ENCODE measurements at regions not wholly inside any gene's neighbourhood (a gene's known extent, or its start where the extent isn't known, plus 50 kb on each side); places are given as distances from the start of the nearest gene placed in this dataset.
"Not testable (repeated sequence)": the region's sequence is repeated elsewhere in the genome, so short reads cannot be mapped to it uniquely, and the experiment has no call there.

GRCh38 chr5:20797216-20797615 is 809.2 kb upstream of the CDH18 start:
- not testable (repeated sequence) for TF ChIP-seq CTCF, POLR2A, POLR2AphosphoS5 (IDR thresholded peaks at IDR 0.05)
